ENCODE measurements at regions not wholly inside any gene's neighbourhood (a gene's known extent, or its start where the extent isn't known, plus 50 kb on each side); places are given as distances from the start of the nearest gene placed in this dataset.

GRCh38 chr2:175353275-175353674 lies 171.8 kb upstream of the ATP5MC3 start:
- H3K27ac ChIP-seq (replicated peaks): no peak overlapping the region
- H3K4me3 ChIP-seq (replicated peaks; ENCODE audit: insufficient read depth, low read length): no peak overlapping the region
- no peak for TF ChIP-seq POLR2AphosphoS5 (IDR thresholded peaks at IDR 0.05; ENCODE audit: low read depth)
- no peak for TF ChIP-seq SPI1 (IDR thresholded peaks at IDR 0.05; ENCODE audit: borderline replicate concordance, low read depth)
- TF ChIP-seq, protein P1, sequence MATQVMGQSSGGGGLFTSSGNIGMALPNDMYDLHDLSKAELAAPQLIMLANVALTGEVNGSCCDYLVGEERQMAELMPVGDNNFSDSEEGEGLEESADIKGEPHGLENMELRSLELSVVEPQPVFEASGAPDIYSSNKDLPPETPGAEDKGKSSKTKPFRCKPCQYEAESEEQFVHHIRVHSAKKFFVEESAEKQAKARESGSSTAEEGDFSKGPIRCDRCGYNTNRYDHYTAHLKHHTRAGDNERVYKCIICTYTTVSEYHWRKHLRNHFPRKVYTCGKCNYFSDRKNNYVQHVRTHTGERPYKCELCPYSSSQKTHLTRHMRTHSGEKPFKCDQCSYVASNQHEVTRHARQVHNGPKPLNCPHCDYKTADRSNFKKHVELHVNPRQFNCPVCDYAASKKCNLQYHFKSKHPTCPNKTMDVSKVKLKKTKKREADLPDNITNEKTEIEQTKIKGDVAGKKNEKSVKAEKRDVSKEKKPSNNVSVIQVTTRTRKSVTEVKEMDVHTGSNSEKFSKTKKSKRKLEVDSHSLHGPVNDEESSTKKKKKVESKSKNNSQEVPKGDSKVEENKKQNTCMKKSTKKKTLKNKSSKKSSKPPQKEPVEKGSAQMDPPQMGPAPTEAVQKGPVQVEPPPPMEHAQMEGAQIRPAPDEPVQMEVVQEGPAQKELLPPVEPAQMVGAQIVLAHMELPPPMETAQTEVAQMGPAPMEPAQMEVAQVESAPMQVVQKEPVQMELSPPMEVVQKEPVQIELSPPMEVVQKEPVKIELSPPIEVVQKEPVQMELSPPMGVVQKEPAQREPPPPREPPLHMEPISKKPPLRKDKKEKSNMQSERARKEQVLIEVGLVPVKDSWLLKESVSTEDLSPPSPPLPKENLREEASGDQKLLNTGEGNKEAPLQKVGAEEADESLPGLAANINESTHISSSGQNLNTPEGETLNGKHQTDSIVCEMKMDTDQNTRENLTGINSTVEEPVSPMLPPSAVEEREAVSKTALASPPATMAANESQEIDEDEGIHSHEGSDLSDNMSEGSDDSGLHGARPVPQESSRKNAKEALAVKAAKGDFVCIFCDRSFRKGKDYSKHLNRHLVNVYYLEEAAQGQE (IDR thresholded peaks at IDR 0.05; ENCODE audit: insufficient replicate concordance, low read depth): no peak
- TF ChIP-seq GABPA (IDR thresholded peaks at IDR 0.05; ENCODE audit: low read depth): no peak
- TF ChIP-seq, protein P2, sequence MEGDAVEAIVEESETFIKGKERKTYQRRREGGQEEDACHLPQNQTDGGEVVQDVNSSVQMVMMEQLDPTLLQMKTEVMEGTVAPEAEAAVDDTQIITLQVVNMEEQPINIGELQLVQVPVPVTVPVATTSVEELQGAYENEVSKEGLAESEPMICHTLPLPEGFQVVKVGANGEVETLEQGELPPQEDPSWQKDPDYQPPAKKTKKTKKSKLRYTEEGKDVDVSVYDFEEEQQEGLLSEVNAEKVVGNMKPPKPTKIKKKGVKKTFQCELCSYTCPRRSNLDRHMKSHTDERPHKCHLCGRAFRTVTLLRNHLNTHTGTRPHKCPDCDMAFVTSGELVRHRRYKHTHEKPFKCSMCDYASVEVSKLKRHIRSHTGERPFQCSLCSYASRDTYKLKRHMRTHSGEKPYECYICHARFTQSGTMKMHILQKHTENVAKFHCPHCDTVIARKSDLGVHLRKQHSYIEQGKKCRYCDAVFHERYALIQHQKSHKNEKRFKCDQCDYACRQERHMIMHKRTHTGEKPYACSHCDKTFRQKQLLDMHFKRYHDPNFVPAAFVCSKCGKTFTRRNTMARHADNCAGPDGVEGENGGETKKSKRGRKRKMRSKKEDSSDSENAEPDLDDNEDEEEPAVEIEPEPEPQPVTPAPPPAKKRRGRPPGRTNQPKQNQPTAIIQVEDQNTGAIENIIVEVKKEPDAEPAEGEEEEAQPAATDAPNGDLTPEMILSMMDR (IDR thresholded peaks at IDR 0.05; ENCODE audit: insufficient read depth, low read length): no peak
- no peak for DNase-seq (ENCODE audit: low read depth in 1 of 2, low spot score in 1 of 2)
- H3K27me3 ChIP-seq (ENCODE audit: insufficient read depth, poor library complexity, severe bottlenecking): peaks cover under 1% of the 10 kb centered on the region

- H3K27ac ChIP-seq (replicated peaks): no peak overlapping the region
- DNase-seq (ENCODE audit: low read depth in 1 of 2, low spot score in 1 of 2): no peak
- TF ChIP-seq, protein P2 (IDR thresholded peaks at IDR 0.05; ENCODE audit: insufficient read depth, low read length): no peak
- TF ChIP-seq POLR2AphosphoS5 (IDR thresholded peaks at IDR 0.05; ENCODE audit: low read depth) (no peak), SPI1 (IDR thresholded peaks at IDR 0.05; ENCODE audit: borderline replicate concordance, low read depth) (no peak), GABPA (IDR thresholded peaks at IDR 0.05; ENCODE audit: low read depth) (no peak)
- TF ChIP-seq, protein P1 (IDR thresholded peaks at IDR 0.05; ENCODE audit: insufficient replicate concordance, low read depth): no peak
Measured at GRCh38 chr2:175351512-175351911, 170.0 kb upstream of the ATP5MC3 start.

GRCh38 chr2:175350105-175350504 lies 168.6 kb upstream of the ATP5MC3 start:
- Histone ChIP-seq H3K27ac (replicated peaks) (no peak overlapping the region), H3K4me3 (replicated peaks; ENCODE audit: insufficient read depth, low read length) (no peak overlapping the region), H3K27me3 (ENCODE audit: insufficient read depth, poor library complexity, severe bottlenecking) (no peaks in the 10 kb centered on the region)
- TF ChIP-seq, protein P1 (IDR thresholded peaks at IDR 0.05; ENCODE audit: insufficient replicate concordance, low read depth): no peak
- TF ChIP-seq POLR2AphosphoS5 (IDR thresholded peaks at IDR 0.05; ENCODE audit: low read depth) (no peak), GABPA (IDR thresholded peaks at IDR 0.05; ENCODE audit: low read depth) (no peak), SPI1 (IDR thresholded peaks at IDR 0.05; ENCODE audit: borderline replicate concordance, low read depth) (no peak)
- TF ChIP-seq, protein P2 (IDR thresholded peaks at IDR 0.05; ENCODE audit: insufficient read depth, low read length): no peak
- no peak for DNase-seq (ENCODE audit: low read depth in 1 of 2, low spot score in 1 of 2)

More at GRCh38 chr2:175351512-175351911, 170.0 kb upstream of the ATP5MC3 start:
- no peak overlapping the region for H3K4me3 ChIP-seq (replicated peaks; ENCODE audit: insufficient read depth, low read length)
- H3K27me3 ChIP-seq (ENCODE audit: insufficient read depth, poor library complexity, severe bottlenecking): no peaks in the 10 kb centered on the region

Data from HL-60 (cell line).